Fibroblast of the conjunctiva (primary cell): ENCODE measurements at regions not wholly inside any gene's neighbourhood (a gene's known extent, or its start where the extent isn't known, plus 50 kb on each side); places are given as distances from the start of the nearest gene placed in this dataset.
A peak's percentile ranks its signal among the peaks of the same experiment; 100 is the strongest.
"Not testable (repeated sequence)": the region's sequence is repeated elsewhere in the genome, so short reads cannot be mapped to it uniquely, and the experiment has no call there.

Experiments used
- DNase-seq: peaks from one replicate; pipeline ENCODE4 v3.0.0-alpha.2; 2010; ENCODE audit warnings: low read depth

DNA sequence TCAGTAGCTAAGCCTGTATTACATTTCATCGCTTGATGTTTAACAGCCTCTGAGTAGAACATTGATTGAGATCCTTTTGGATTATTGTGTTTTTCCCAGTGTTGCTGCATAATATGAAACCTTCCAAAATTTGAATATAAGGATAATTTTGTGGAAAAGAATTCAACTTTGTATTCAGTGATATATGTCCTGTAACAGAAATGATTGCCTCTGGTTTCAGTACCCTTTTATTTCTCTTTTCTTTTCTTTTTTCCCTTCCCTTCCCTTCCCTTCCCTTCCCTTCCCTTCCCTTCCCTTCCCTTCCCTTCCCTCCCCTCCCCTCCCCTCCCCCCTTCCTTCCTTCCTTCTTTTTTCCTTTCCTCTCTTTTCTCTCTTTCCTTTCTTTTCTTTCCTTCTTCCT is 74.6 kb downstream of the UTRN start:
- no peak for DNase-seq

DNA sequence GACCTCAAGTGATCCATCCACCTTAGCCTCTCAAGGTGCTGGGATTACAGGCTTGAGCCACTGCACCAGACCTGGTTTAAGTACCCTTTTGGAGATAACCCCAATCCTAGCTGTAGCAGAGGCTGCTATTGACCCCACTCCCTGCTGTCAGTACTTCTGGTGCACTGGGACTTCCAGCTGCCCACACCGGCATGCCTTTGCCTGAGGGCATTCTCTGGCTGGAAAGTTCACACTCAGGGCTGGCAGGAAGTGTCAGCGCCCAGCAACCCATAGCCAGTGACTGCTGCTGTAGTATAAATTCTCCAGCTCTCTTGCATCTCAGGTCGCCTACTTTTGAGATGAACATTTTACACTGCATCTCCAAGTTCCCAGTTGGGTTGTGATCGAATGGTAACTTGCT is 75.3 kb downstream of the UTRN start:
- DNase-seq, result no peak

DNA sequence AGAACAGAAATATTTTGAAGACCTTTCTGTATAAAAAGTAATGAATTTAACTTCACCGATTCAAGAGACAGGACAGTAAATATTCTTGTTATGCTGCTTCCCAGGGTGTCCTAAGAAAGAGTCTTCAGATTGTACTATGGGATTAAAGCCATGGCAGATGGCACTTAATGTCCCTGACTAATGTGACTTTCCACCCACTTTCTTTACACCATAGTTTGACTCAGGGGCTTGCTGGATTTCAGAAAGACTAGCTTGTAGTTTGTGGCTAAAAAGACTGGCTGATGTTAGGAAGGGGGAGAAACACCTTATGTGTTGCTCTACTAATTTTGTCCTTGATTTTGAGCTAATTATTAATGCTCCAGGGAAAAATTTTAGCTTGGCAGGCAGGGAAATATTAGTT is 75.9 kb downstream of the UTRN start:
- DNase-seq, result no peak

DNA sequence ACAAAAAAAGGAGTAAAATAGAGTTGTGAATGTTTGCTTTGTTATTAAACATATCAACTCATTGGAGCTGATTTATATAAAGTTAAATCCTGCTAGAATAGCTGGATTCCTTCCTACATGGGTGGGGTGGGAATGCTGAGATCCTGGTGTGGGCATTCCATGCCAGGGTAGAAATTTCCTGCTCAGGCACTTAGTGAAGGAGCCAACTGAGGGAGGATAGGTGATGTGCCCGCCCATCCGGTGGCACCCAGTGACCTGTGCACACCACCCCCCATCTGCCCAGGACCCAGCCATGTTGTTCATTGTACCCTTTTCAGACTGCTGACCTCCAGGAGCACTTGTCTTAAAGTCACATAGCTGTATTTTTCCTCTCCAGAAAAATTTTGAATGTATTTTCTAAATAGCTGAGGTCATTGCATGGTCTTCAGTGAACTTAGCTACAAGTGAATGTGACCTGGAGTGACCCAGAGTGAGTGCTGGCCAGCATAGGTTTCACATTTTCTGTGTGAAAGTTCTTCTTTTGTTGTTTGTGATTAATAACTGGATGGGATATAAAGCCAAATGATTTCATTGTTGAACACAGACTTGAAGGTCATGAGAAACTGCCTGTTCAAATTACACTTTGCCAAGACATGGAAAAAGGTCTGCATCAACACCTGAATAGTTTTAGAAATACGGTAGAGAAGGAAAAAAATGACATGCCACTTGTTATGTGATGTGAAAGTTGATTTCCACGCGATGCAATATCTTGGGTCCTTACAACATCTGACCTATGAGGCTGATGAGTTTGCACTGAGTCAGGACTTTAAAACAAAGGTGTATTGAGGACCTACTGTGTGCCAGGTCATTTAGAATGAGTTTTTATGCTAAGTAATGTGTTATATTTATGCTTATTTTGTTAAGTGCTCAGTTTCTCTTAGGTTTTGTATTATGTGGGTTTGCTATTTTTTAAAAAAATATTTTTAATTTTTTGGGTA is 77.2 kb downstream of the UTRN start:
- no peak for DNase-seq

DNA sequence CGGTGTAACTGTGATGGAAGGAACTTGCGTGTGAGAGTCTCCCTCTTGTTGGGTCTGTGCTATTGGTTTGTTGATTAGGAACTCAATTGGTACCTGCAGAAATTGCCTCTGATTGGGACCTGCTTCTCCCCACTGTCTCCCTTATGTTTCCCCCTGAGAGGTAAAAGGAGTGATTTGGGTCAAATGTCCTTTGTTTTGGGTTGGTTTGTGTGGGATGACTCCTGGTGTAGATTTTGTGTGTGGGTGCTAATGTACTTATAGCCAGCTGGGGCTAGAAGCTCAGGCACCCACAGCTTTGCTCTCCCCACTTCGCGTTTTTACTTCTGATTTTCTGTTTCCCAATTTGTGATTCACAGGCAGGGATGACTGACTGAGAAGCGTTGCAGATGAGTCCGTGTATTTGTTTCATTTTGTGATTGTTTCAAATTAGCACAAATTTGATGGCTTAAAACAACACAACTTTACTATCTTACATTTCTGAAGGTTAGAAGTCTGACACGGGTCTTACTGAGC is 79.1 kb downstream of the UTRN start:
- no peak for DNase-seq

DNA sequence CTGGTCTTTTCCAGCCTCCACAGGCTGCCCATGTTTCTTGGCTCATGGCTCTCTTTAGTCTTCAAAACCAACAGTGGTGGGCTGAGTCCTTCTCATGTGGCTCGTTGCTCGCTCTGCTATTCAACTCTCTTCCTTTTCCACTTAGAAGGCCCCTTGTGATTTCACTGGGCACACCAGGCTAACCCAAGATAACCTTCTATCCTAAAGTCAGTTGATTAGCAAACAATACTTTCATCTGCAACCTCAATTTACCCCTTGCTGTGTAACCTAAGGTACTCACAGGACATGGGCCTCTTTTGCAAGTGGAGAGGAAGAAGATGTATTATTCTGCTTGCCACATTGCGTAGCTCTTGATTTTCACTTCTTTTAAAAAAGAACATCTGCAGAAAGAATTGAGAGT is 79.6 kb downstream of the UTRN start:
- no peak for DNase-seq

DNA sequence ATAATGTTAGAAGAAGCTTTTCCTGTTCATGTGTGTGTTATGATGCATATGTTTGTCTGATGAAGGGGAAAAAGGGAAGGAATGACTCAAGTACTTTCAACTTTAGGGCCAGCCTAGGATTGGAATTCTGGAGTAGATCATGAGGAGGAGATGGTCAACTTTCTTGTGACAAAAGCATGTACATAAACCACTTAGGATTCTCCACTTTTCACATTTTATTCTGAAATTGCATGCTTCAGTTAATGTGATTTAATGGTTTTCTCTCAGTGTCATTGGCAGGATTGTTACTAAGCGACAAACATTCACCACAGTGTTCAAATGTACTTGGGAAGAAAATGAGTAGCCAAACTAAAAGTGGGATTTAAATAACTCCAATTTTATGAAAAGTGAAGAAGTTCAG is 80.1 kb downstream of the UTRN start:
- no peak for DNase-seq

DNA sequence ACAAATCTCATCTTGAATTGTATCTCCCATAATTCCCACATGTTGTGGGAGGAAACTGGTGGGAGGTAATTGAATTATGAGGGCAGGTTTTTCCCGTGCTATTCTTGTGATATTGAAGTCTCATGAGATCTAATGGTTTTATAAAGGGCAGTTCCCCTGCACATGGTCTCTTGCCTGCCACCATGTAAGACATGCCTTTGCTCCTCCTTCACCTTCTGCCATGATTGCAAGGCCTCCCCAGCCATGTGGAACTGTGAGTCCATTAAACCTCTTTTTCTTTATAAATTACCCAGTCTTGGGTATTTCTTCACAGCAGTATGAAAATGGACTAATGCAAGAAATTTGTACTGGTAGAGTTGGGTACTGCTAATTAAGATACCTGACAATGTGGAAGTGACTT is 84.6 kb downstream of the UTRN start:
- DNase-seq, result not testable (repeated sequence)

DNA sequence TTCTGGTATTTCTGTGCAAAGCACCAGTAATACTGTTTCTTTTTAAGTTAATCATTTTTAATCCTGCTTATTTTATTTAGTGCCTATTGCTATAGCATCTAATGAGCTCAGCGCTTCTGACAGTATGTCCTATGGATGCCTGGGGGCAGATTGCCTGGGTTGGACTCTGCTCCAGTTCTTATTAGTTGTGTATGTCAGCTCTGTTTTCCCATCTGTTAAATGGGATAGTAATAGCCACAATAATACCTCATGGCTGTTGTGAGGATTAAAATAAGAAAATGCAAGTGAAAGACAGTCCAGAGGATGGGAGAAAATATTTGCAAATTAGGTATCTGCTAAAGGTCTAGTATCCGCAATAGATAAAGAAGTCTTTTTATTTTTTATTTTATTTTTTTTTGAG is 87.0 kb downstream of the UTRN start:
- no peak for DNase-seq

DNA sequence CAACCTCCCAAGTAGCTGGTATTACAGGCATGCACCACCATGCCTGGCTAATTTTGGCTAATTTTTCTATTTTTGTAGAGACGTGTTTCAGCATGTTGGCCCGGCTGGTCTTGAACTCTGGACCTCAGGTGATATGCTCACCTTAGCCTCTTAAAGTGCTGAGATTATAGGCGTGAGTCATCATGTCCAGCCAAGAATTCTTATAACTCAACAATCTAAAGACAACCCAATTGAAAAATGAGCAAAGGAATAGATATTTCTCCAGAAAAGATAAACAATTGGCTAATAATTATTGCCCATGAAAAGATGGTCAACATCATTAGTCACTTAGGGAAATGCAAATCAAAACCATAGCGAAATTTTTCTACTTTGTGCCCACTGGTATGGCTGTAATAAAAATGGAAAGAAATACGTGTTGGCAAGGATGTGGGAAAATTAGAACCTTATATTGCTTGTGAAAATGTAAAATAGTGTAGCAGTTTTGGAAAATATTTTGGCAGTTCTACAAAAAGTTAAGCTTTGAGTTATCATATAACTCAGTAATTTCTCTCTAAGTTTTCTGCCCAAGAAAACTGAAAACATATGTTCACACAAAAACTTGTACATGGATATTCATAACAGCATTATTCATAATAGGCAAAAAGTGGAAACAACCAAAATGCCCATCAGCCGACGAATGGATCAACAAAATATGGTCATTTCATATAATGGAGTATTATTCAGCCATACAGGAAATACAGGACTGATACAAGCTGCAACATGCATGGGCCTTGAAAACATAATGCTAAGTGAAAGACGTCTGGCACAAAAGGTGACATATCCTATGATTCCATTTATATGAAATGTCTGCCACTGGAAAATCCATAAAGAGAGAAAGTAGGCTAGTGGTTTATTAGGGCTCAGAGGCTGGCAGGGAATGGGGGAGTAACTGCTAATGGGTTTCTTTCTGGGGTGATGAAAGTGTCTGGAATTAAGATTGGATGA is 87.8 kb downstream of the UTRN start:
- no peak for DNase-seq

DNA sequence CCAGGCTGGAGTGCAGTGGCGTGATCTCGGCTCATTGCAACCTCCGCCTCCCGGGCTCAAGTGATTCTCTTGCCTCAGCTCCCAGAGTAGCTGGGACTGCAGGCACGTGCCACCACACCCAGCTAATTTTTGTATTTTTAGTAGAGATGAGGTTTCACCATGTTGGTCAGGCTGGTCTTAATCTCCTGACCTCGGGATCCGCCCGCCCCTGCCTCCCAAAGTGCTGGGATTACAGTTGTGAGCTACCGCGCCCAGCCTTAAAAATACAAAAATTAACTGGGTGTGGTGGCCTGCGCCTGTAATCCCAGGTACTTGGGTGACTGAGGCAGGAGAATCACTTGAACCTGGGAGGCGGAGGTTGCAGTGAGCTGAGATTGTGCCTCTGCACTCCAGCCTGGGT is 89.4 kb downstream of the UTRN start:
- DNase-seq, result not testable (repeated sequence)

DNA sequence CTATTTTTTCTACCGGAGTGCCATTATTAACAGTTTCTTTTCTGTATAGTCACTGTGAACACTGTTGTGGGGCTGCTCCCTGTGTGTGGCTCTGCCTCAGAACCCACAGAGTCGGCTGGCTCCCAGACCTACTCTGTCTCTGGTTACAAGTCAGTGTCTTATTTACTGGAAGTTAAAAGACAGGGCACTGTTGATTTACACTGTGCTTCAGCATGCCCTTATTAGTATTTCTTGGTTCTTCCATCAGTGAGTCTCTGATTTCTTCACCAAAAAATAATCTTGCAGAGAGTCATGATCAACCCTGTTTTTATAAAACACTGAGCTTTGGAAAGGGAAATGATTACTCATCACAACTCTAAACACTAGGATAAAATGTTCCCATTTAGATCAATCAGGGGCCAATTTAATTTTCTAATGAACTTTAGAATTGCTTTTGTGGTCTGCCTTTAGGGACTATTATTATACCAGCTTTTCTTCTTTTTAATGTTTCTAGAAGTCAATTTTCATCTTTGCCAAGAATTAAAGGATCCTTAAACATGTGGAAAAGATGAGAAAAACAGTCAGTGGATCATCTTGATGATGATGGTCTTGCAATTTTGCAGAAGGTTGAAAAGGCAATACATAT is 92.6 kb downstream of the UTRN start:
- peak; percentile 51 for DNase-seq

DNA sequence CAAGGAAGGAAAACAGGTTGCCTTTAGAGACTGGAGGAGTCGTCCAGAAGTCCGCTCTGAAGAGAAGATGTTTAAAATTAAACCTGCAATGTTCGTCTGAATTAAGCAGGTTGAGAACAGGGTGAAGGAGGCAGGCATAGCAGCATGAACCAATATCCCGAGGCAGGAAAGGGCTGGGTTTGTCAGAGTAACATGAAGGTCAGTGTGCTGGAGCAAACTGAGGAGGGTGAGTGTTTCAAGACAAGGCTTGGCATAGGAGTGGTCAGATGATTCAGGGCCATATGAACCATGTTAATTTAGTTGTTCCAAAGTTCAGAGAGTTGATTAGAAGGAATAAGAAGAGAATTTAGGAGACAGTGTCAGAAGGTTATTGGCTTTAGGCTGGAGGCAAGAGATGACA is 93.3 kb downstream of the UTRN start:
- no peak for DNase-seq

DNA sequence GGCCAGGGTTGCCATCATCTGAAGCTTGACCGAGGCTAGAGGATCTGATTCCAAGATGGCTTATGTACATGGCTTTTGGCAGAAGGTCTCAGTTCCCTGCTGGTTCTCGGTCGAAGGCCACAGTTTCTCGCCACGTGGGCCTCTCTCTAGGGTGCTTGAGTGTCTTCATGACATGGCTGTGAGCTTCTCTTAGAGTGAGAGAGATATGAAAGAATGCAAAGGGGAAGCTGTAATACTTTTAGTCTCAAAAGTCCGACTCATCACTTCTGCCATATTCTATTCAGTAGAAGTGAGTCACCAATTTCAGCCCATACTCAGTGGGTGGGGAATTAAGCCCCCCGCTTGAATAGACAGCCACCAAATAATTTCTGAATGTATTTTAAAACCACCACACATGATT is 94.2 kb downstream of the UTRN start:
- DNase-seq, result no peak

DNA sequence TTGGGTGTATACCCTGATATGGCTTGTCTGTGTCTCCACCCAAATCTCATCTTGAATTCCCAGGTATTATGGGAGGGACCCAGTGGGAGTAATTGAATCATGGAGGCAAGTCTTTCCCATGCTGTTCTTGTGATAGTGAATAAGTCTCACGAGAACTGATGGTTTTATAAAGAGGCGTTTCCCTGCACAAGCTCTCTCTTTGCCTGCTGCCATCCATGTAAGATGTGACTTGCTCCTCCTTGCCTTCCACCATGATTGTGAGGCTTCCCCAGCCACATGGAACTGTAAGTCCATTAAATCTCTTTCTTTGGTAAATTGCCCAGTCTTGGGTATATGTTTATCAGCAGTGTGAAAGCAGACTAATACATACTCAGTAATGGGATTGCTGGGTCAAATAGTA is 96.4 kb downstream of the UTRN start:
- not testable (repeated sequence) for DNase-seq

DNA sequence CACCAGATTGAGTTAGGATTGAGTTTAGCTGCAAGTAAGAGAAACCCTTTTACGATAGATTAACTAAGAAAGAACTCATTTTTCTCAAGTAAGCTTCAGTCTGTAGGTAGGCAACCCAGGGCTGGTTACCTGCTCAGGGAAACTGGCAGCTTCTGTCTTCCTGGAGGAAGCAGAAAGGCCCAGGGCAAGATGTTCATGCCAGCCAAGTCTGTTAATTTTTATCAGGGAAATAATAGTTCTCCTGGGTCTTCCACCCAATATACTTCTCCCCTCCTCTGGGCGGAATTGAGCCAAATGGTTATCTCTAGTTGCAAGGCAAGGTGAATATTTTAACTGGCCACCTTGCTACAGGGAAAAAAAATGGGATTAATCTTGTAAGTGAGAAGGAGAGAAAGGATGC is 98.2 kb downstream of the UTRN start:
- no peak for DNase-seq

DNA sequence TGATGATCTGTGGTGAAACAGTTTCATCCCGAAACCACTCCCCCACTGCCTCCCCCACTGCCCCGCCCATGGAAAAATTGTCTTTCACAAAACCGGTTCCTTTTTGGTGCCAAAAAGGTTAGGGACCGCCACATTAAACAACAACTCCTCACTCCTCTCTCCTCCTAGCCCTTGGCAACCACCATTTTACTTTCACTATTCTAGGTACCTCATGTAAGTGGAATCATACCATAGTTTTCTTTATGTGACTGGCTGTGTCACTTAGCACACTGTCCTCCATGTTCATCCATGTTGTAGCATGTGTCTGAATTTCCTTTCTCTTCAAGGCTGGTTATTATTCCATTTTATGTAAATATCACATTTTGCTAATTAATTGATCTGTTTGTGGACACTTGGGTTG is 99.3 kb downstream of the UTRN start:
- DNase-seq, result no peak

DNA sequence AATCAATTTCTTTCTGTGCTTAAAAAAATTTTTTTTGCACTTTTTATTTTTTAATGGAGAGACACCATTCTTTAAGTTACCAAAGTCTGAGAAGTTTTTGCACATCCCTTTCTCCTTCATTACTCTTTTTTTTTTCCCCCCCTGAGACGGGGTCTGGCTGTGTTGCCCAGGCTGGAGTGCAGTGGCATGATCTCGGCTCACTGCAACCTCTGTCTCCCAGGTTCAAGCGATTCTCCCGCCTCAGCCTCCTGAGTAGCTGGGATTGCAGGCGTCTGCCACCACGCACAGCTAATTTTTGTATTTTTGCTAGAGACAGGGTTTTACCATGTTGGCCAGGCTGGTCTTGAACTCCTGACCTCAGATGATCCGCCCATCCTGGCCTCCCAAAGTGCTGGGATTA is 104.3 kb downstream of the UTRN start:
- not testable (repeated sequence) for DNase-seq

DNA sequence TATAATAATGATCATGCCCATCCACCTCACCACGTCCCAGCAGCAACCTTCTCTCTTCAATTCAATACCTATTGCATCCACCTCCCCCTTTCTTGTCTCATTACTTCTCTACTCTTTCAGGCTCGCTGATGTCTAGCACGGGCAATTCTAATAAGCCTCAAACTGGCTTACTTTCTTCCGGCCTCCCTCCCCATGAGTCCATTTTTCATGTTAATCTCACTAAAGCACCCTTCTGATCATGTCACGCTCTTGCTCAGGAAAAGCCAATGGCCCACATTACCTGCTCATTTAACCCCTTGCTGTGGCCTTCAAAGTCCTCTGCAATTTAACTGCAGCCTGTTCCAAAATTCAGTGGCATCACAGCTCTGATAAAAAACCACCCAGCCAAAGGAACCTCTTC is 105.1 kb downstream of the UTRN start:
- no peak for DNase-seq

DNA sequence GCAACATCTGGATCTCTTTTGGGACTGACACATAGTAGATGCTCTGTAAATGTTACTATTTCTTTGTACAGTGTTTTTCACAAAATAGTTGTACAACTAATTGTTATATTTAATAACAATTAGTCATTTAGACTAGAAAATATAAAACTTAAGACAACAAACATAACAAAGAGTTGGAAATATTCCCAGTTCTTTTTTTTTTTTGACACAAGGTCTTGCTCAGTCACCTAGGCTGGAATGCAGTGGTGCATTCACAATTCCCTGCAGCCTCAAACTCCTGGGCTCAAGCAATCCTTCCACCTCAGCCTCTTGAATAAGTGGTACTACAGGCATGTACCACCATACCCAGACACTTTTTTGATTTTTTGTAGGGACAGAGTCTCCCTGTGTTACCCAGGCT is 105.8 kb downstream of the UTRN start:
- DNase-seq, result no peak

DNA sequence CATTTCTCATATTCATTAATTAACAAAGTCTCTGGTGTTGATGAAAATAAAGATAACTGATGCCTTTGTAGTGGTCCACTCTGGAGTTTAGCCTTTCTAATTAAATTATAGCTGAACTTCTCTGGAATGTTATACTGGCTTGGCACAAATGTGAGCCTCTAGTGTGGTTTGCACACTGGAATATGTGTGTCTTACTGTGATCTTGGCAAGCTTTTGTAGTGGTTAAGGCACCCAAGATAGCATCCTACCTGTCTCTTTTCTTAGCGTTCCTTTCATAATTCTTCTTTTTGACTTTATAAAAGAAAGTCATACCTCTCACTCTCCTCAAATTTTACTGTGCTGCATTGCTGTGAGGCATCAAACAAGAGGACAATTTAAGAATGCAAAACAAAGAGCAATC is 107.4 kb downstream of the UTRN start:
- no peak for DNase-seq

DNA sequence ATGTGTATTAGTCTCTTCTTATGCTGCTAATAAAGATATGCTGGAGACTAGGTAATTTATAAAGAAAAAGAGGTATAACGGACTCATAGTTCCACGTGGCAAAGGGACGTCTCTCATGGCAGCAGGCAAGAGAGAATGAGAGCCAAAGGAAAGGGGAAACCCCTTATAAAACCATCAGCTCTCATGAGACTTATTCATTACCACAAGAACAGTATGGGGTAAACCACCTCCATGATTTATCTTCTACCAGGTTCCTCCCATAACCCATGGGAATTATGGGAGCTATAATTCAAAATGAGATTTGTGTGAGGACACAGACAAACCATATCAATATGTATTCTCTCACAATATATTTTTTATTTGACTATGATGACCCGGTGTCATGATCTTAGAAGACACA is 109.1 kb downstream of the UTRN start:
- DNase-seq, result no peak
